Neural cell (in vitro differentiated cells): ENCODE measurements at regions not wholly inside any gene's neighbourhood (a gene's known extent, or its start where the extent isn't known, plus 50 kb on each side); places are given as distances from the start of the nearest gene placed in this dataset.

Experiments
- H2AFZ ChIP-seq: fragments of 200-600, 300-800 bp; sonication (generic), shearing (Covaris generic); 2 replicates; pipeline ENCODE4 v1.6.0; 2014; ENCODE audit warnings: low read depth, mild to moderate bottlenecking, antibody characterized with exemption, low read length, moderate library complexity
- H3F3A ChIP-seq: fragments of 200-600 bp; shearing (Covaris generic); 2 replicates; pipeline ENCODE4 v1.6.1; 2016; ENCODE audit warnings: mild to moderate bottlenecking, moderate library complexity, mixed read lengths, antibody characterized with exemption, low read length; ENCODE audit not compliant: insufficient read depth, poor library complexity, severe bottlenecking
- H3K27ac ChIP-seq: fragments of 200-600, 300-800 bp; sonication (generic), shearing (Covaris generic); 2 replicates; pipeline ENCODE4 v1.5.1; 2014; ENCODE audit warnings: mild to moderate bottlenecking, low read length, moderate library complexity
- H3K27me3 ChIP-seq: fragments of 300-800, 200-600 bp; sonication (generic), shearing (Covaris generic); 2 replicates; pipeline ENCODE4 v1.6.0; 2014; ENCODE audit warnings: mild to moderate bottlenecking, low read depth, low read length, moderate library complexity; ENCODE audit not compliant: insufficient read depth
- H3K36me3 ChIP-seq: fragments of 300-800, 200-600 bp; sonication (generic), shearing (Covaris generic); 2 replicates; pipeline ENCODE4 v1.5.1; 2014; ENCODE audit warnings: mild to moderate bottlenecking, antibody characterized with exemption, low read length, moderate library complexity; ENCODE audit not compliant: insufficient read depth
- H3K4me2 ChIP-seq: fragments of 300-800, 200-600 bp; sonication (generic), shearing (Covaris generic); 2 replicates; pipeline ENCODE4 v1.6.0; 2014; ENCODE audit warnings: mild to moderate bottlenecking, low read length
- H3K4me3 ChIP-seq: fragments of 300-800, 200-600 bp; sonication (generic), shearing (Covaris generic); 2 replicates; pipeline ENCODE4 v1.5.1; 2014; ENCODE audit warnings: mild to moderate bottlenecking, low read length, moderate library complexity
- H3K79me2 ChIP-seq: fragments of 200-600 bp; shearing (Covaris generic); replicated peaks from 2 replicates; pipeline ENCODE4 v1.6.0; 2014; ENCODE audit warnings: mild to moderate bottlenecking, low read length, moderate library complexity; ENCODE audit not compliant: insufficient read depth
- H3K9ac ChIP-seq: fragments of 300-800, 200-600 bp; sonication (generic), shearing (Covaris generic); 2 replicates; pipeline ENCODE4 v1.6.1; 2016; ENCODE audit warnings: mild to moderate bottlenecking, low read length, mixed read lengths
- H3K9me2 ChIP-seq: fragments of 200-600 bp; shearing (Covaris generic); 2 replicates; pipeline ENCODE4 v1.6.1; 2016; ENCODE audit warnings: mild to moderate bottlenecking, low read length, mixed read lengths; ENCODE audit not compliant: insufficient read depth
- H3K9me3 ChIP-seq: fragments of 200-600, 300-800 bp; sonication (generic), shearing (Covaris generic); 2 replicates; pipeline ENCODE4 v1.6.1; 2016; ENCODE audit warnings: mild to moderate bottlenecking, mixed run types, low read length, moderate library complexity, mixed read lengths
- H4K20me1 ChIP-seq: fragments of 200-600 bp; shearing (Covaris generic); 2 replicates; pipeline ENCODE4 v1.6.1; 2016; ENCODE audit warnings: mild to moderate bottlenecking, mixed run types; ENCODE audit not compliant: insufficient read depth
- EP300 ChIP-seq: fragments of 450-650 bp; conservative IDR thresholded peaks from 2 replicates; pipeline ENCODE4 v1.6.1; 2014; ENCODE audit warnings: antibody characterized with exemption, mild to moderate bottlenecking, moderate library complexity; ENCODE audit not compliant: poor library complexity, severe bottlenecking
- EZH2 ChIP-seq: fragments of 200-600, 300-800 bp; shearing (Covaris generic), sonication (generic); IDR thresholded peaks from 2 replicates; pipeline ENCODE4 v1.6.1; 2014; ENCODE audit warnings: antibody characterized with exemption, low read length, borderline replicate concordance, mild to moderate bottlenecking; ENCODE audit not compliant: insufficient read depth, poor library complexity, severe bottlenecking
- MXI1 ChIP-seq: fragments of 450-650 bp; conservative IDR thresholded peaks from 2 replicates; pipeline ENCODE4 v1.6.1; 2014; ENCODE audit warnings: antibody characterized with exemption, mild to moderate bottlenecking; ENCODE audit not compliant: poor library complexity, severe bottlenecking
- POLR2AphosphoS5 ChIP-seq: IDR thresholded peaks from 2 replicates; pipeline ENCODE4 v1.6.1; 2012
- RAD21 ChIP-seq: fragments of 450-650 bp; conservative IDR thresholded peaks from 2 replicates; pipeline ENCODE4 v1.6.1; 2014; ENCODE audit warnings: antibody characterized with exemption, mild to moderate bottlenecking, moderate library complexity
- REST ChIP-seq: IDR thresholded peaks from 2 replicates; pipeline ENCODE4 v1.6.1; 2012; ENCODE audit warnings: borderline replicate concordance
- SMC3 ChIP-seq: fragments of 450-650 bp; conservative IDR thresholded peaks from 2 replicates; pipeline ENCODE4 v1.6.1; 2014; ENCODE audit warnings: antibody characterized with exemption, mild to moderate bottlenecking, moderate library complexity; ENCODE audit not compliant: poor library complexity
- TAF1 ChIP-seq: IDR thresholded peaks from 2 replicates; pipeline ENCODE4 v1.6.1; 2012; ENCODE audit warnings: low read depth
- TF ChIP-seq, protein P1 (sequence below): fragments of 450-650 bp; IDR thresholded peaks from 2 replicates; pipeline ENCODE4 v1.5.1; 2014; ENCODE audit warnings: antibody characterized with exemption, mild to moderate bottlenecking, moderate library complexity; ENCODE audit not compliant: poor library complexity, severe bottlenecking

DNA sequence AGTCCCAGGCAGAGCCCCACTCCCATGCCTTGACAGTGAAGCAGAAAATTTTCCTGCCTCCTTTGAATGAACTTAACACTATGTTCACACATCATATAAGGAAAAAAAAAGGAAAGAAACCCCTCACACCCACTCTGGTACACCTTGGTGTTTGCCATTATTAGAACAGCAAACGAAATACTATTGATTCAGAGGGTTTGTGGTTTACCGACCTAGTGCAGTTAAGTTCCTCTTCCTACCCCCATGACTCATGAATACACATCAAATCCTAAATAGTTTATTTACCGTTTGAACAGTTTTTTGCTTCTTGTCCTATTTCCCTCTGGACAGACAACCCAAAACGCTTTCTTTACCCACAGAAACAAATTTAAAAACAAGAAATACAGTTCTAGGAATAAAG, 237.7 kb downstream of the FOXA2 start:
- no peaks in the 10 kb centered on the region for H4K20me1 ChIP-seq
- H3K4me3 ChIP-seq = no peak overlapping the region
- TF ChIP-seq REST (no peak), TAF1 (no peak), SMC3 (no peak), RAD21 (no peak), EP300 (no peak), POLR2AphosphoS5 (no peak), EZH2 (no peak), MXI1 (no peak)
- TF ChIP-seq, protein P1, sequence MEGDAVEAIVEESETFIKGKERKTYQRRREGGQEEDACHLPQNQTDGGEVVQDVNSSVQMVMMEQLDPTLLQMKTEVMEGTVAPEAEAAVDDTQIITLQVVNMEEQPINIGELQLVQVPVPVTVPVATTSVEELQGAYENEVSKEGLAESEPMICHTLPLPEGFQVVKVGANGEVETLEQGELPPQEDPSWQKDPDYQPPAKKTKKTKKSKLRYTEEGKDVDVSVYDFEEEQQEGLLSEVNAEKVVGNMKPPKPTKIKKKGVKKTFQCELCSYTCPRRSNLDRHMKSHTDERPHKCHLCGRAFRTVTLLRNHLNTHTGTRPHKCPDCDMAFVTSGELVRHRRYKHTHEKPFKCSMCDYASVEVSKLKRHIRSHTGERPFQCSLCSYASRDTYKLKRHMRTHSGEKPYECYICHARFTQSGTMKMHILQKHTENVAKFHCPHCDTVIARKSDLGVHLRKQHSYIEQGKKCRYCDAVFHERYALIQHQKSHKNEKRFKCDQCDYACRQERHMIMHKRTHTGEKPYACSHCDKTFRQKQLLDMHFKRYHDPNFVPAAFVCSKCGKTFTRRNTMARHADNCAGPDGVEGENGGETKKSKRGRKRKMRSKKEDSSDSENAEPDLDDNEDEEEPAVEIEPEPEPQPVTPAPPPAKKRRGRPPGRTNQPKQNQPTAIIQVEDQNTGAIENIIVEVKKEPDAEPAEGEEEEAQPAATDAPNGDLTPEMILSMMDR = no peak
- no peaks in the 10 kb centered on the region for H3K79me2 ChIP-seq
- H3K27ac ChIP-seq = no peak overlapping the region
- H3K9me3 ChIP-seq = no peaks in the 10 kb centered on the region
- H3K36me3 ChIP-seq = no peaks in the 10 kb centered on the region
- no peaks in the 10 kb centered on the region for H3F3A ChIP-seq
- no peak overlapping the region for H2AFZ ChIP-seq
- no peak overlapping the region for H3K9ac ChIP-seq
- no peak overlapping the region for H3K4me2 ChIP-seq
- H3K9me2 ChIP-seq = no peaks in the 10 kb centered on the region
- H3K27me3 ChIP-seq = no peaks in the 10 kb centered on the region

- no peaks in the 10 kb centered on the region for H3K9me2 ChIP-seq
- H3F3A ChIP-seq = no peaks in the 10 kb centered on the region
- no peaks in the 10 kb centered on the region for H4K20me1 ChIP-seq
- peaks cover 4% of the 10 kb centered on the region for H3K27me3 ChIP-seq
- no peak overlapping the region for H3K4me3 ChIP-seq
- no peak overlapping the region for H3K27ac ChIP-seq
- no peak overlapping the region for H3K4me2 ChIP-seq
- H3K79me2 ChIP-seq = no peaks in the 10 kb centered on the region
- TF ChIP-seq EZH2 = no peak
- TF ChIP-seq EP300 = no peak
- TF ChIP-seq, protein P1 = no peak
- no peak for TF ChIP-seq MXI1
- TF ChIP-seq RAD21 = no peak
- no peak for TF ChIP-seq TAF1
- TF ChIP-seq SMC3 = no peak
- no peak for TF ChIP-seq POLR2AphosphoS5
- TF ChIP-seq REST = no peak
- no peaks in the 10 kb centered on the region for H3K9me3 ChIP-seq
- H3K36me3 ChIP-seq = no peaks in the 10 kb centered on the region
- no peak overlapping the region for H3K9ac ChIP-seq
- no peak overlapping the region for H2AFZ ChIP-seq
Observed at GRCh38 chr20:22343612-22344011, 240.8 kb downstream of the FOXA2 start.
